DMS153 (cell line): ENCODE measurements at regions not wholly inside any gene's neighbourhood (a gene's known extent, or its start where the extent isn't known, plus 50 kb on each side); places are given as distances from the start of the nearest gene placed in this dataset.
"Not testable (repeated sequence)": the region's sequence is repeated elsewhere in the genome, so short reads cannot be mapped to it uniquely, and the experiment has no call there.

Experiments
- DNase-seq: peaks from one replicate; lab custom pipeline; 2025; lab: John Stamatoyannopoulos, UW

- DNase-seq: no peak
Measured at GRCh38 chr9:78122631-78123030, 91.0 kb upstream of the GNAQ start.

GRCh38 chr9:78121488-78121887, 89.9 kb upstream of the GNAQ start:
- DNase-seq: peak; percentile 29

- DNase-seq: no peak
Measured at GRCh38 chr9:78118742-78119473, 87.3 kb upstream of the GNAQ start.

GRCh38 chr9:78115073-78115472, 83.5 kb upstream of the GNAQ start:
- DNase-seq: no peak

- no peak for DNase-seq
Measured at GRCh38 chr9:78114581-78114980, 83.0 kb upstream of the GNAQ start.

- DNase-seq: no peak
Measured at GRCh38 chr9:78112406-78112805, 80.8 kb upstream of the GNAQ start.

GRCh38 chr9:78112004-78112403, 80.4 kb upstream of the GNAQ start:
- no peak for DNase-seq

GRCh38 chr9:78109075-78109474, 77.5 kb upstream of the GNAQ start:
- no peak for DNase-seq

GRCh38 chr9:78106586-78106985, 75.0 kb upstream of the GNAQ start:
- DNase-seq: not testable (repeated sequence)

GRCh38 chr9:78103971-78104433, 72.4 kb upstream of the GNAQ start:
- no peak for DNase-seq

- DNase-seq: no peak
Measured at GRCh38 chr9:78101247-78101646, 69.6 kb upstream of the GNAQ start.

GRCh38 chr9:78097541-78097940, 65.9 kb upstream of the GNAQ start:
- DNase-seq: no peak

- DNase-seq: no peak
Measured at GRCh38 chr9:78091731-78092130, 60.1 kb upstream of the GNAQ start.

GRCh38 chr9:78089111-78089510, 57.5 kb upstream of the GNAQ start:
- DNase-seq: no peak

- DNase-seq: not testable (repeated sequence)
Measured at GRCh38 chr9:78088190-78088589, 56.6 kb upstream of the GNAQ start.
